ENCODE measurements at regions not wholly inside any gene's neighbourhood (a gene's known extent, or its start where the extent isn't known, plus 50 kb on each side); places are given as distances from the start of the nearest gene placed in this dataset.

- no peak for TF ChIP-seq CTCF (IDR thresholded peaks at IDR 0.05)
- no peak for TF ChIP-seq POLR2A (IDR thresholded peaks at IDR 0.05)
- TF ChIP-seq EP300 (IDR thresholded peaks at IDR 0.05), result no peak
Observed at GRCh38 chr3:127448671-127449070, 141.9 kb downstream of the TPRA1 start.

Data from ovary (tissue), 3 donors.